ENCODE measurements at regions not wholly inside any gene's neighbourhood (a gene's known extent, or its start where the extent isn't known, plus 50 kb on each side); places are given as distances from the start of the nearest gene placed in this dataset.

GRCh38 chr22:34841911-34842310 lies 224.0 kb upstream of the ISX start:
- no peak for TF ChIP-seq CTCF (IDR thresholded peaks at IDR 0.05; ENCODE audit: insufficient read depth, low read length, poor library complexity, severe bottlenecking)
- no peak for TF ChIP-seq EZH2phosphoT487 (conservative IDR thresholded peaks at IDR 0.05; ENCODE audit: low read length)

All from SU-DHL-6 (cell line).